Tongue (tissue), 1 donor: ENCODE measurements at regions not wholly inside any gene's neighbourhood (a gene's known extent, or its start where the extent isn't known, plus 50 kb on each side); places are given as distances from the start of the nearest gene placed in this dataset.
A peak's percentile ranks its signal among the peaks of the same experiment; 100 is the strongest.
"Not testable (repeated sequence)": the region's sequence is repeated elsewhere in the genome, so short reads cannot be mapped to it uniquely, and the experiment has no call there.

Experiments used
- DNase-seq: peaks from one replicate; pipeline ENCODE4 v3.0.0-alpha.2; 2015

DNA sequence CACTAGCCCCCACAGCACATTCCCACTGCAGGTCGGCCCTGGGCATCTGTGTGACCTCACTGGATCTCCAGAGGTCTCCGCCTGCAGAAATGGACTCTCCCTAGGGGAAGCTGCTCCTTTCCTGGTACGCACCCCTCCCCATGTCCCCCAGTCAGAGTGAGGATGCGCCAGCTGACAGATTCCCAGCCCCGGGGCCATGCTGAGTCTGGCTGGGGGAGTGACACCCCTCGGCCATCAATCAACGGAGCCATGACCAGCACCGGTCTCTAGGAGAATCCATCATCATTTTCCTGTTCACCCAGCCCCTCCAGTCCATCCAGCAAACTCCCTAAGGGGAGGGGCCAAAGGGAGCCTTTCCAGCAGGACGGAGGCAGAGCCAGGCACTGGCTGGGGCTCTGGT, 68.7 kb upstream of the PAX7 start:
- no peak for DNase-seq

DNA sequence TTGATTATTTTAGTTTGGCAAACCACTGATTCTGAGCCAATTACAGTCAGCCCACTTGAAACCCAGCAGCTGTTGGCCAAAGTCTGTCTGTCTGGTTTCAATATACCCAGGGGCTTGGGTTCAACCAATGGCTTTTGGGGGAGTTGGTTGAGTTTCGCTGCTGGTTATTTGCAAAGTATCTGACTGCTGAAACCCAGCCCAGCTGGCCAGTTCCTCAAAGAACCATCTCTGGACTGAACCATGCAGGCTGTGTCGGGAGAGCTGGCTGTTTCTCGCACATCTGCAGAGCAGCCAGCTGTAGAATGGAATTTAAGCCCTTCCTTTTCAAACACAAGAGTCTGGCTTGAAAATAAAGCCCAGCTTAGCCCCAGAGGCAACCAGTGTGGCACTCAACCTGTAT, 66.0 kb upstream of the PAX7 start:
- peak; percentile 68 for DNase-seq

DNA sequence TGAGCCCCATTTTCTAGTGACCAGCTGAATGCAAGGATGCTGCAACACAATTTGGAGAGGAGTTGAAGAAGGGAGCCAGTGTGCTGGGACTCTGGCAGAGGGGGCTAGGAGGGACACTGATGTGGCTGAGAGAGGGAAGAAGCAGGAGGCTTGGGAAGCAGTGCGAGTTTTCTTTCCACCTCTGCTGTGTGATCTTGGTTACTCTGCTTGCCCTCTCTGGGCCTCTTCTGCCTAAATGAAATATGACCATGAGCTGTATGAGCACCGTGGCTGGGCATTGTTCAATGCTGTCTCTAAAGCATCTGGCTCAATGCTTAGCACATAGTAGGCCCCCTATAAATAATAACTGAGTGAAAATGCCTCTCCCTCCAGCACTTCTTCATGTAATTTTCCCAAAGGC, 65.3 kb upstream of the PAX7 start:
- DNase-seq = no peak

DNA sequence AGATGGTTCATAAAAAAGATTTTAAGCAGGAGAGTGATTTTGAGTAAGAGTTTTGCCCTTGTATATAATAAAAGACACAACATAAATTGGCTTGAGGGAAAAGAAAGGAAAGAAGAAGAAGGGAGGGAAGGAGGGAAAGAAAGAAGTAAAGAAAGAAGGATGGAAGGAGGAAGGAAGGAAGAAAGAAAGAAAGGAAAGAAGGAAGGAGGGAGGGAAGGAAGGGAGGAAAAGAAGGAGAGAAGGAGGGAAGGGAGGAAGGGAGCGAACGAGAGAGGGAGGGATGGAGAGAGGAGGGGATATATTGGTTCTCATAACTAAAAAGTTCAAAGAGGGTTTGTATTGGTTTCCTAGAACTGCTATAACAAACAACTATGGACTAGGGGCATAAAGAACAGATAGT, 62.2 kb upstream of the PAX7 start:
- no peak for DNase-seq

DNA sequence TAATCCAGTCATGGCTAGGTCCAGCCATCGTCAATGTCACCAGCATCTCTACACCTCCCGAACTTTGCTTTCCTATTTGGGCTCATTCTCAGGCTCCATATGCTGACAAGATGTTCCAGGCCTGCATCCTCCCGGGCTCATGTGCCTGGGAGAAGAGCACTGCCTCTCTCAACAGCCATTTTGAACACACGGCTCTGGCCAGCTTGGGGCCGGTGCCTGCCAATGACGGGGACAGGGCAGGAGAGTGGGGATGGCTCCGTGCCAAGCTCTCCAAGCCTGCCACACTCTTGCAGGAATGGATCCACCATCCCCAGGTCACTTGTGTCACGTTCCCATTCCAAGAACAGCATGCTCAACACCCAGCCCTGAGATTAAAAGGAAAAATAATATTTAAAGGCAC, 61.4 kb upstream of the PAX7 start:
- no peak for DNase-seq

GRCh38 chr1:18569811-18570545, 60.7 kb upstream of the PAX7 start:
- DNase-seq = no peak

GRCh38 chr1:18571275-18571674, 59.4 kb upstream of the PAX7 start:
- no peak for DNase-seq

- DNase-seq = no peak
Observed at GRCh38 chr1:18572022-18572880, 58.4 kb upstream of the PAX7 start.

DNA sequence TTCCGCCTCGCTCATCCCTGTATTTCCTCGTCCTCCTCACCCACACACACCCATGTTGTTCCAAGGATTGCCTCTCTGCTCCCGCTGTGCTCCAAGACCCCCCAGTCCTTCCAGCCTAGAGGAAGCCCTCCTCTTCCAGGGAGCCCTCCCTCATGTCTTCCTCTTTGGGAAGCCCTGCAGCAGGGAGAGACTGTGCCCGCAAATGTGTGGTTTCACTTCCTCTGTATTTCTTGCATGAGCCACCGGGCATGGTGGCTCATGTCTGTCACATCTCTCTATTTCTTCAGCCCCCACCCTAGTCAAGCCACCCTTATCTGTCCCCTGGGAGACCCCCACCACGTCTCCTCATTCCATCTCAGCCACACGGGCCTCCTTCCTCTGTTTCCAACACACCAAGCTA, 57.5 kb upstream of the PAX7 start:
- DNase-seq = no peak

GRCh38 chr1:18574754-18575153, 55.9 kb upstream of the PAX7 start:
- no peak for DNase-seq

- DNase-seq = peak; percentile 78
Observed at GRCh38 chr1:18575620-18576019, 55.0 kb upstream of the PAX7 start.

GRCh38 chr1:18578271-18578670, 52.4 kb upstream of the PAX7 start:
- no peak for DNase-seq

DNA sequence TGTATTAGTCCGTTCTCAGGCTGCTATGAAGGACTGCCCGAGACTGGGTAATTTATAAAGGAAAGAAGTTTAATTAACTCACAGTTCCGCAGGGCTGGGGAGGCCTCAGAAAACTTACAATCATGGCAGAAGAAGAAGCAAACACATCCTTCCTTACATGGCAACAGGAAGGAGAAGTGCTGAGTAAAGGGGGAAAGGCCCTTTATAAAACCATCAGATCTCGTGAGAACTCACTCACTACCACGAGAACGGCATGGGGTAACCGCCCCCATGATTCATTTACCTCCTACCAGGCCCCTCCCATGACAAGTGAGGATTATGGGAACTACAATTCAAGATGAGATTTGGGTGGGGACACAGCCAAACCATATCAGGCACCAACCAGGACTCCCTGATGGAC, 51.4 kb upstream of the PAX7 start:
- not testable (repeated sequence) for DNase-seq

GRCh38 chr1:18580047-18580446, 50.6 kb upstream of the PAX7 start:
- no peak for DNase-seq

DNA sequence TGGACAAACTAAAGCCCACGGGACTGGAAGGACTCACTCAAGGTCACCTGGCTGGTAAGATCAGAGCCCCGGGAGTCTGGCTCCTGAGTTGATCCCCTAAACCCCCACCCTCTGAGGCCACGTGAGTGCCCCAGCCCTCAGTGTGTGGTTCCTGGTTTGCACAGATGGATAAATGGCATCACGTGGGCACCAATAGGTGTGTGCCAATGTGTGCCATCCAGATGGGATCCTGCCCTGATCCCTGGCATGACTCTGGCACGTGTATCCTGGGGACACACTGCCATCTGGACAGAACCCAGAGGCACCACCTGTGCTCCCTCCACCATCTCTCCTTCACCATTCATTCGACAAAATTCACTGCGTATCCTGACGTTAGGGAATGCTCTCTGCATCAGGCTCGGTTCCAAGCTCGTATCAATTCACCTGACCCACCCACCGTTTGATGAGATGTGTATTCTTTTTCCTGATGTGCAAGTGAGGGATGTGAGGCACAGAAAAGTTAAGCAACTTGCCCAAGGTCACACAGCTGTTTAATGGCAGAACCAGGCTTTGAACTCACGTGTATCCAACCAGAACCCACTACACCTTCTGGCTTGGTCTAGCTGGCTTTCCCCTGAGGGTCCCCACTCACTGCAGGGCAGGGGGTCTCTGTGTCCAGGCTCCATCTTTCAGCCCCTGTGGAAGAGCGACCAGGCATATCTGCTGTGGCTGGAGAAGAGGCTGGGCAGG, 49.8 kb upstream of the PAX7 start:
- DNase-seq = no peak
